NCI-H2081 (cell line): ENCODE measurements at regions not wholly inside any gene's neighbourhood (a gene's known extent, or its start where the extent isn't known, plus 50 kb on each side); places are given as distances from the start of the nearest gene placed in this dataset.

Source experiments
- DNase-seq, 2 experiments: peaks; one replicate each; lab custom pipeline; 2025; lab: John Stamatoyannopoulos, UW

DNA sequence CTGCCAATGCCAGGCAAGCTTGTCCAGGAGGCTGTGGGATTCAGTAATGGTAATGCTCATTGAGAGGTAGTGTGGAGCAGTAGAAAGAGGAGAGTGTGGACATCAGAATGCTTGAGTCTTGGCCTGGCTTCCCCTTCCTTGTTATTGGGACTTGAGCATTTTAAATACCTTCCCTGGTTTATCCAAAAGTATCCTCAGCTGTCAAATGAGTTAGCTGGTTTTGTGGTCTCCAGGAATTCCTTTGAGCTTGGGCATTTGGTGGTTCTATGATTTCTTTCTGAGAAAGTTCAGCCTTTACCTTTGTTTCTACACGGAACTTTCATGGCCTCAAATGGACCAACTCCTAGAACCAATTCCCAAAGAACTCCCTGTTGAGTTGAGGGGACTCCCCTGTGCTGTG is 264.3 kb downstream of the PTEN start:
- no peak for DNase-seq

DNA sequence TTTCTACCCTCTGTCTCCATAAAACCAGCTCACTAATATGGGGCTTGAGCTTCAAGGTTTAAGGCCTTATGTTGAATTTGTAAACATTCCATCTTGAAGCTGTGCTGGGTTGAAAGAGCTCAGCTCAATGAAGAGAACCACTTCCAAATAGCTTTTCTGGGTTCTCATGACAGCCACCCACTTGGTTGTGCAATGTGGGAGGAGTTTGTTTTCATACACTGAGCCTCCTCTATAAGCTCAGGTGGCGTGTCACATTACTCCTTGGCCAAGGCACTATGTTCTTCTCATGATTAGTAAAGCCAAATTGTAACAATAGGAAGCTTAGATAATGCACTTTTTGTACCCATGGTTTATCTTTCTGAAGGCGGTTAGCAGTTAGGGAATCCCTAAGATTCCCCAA is 265.6 kb downstream of the PTEN start:
- DNase-seq, result no peak

DNA sequence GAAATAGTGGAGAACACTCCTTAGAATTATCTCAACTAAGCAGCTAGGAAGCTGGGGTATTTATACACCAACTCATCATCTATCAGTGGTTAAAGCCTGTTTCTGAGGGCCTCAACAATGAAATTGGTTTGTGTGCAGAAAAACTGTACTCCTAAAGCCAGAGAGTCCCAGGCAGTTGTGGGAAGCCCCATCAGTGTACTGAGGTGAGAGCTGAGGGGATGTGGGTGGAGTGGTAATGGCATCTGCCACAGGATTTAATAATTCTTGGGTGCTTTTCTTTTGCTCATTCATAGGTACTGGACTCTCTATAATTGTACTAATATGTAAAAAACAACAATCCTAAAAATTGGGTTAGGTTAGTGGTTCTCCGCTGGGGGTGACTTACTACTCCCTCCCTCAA is 267.5 kb downstream of the PTEN start:
- no peak for DNase-seq

DNA sequence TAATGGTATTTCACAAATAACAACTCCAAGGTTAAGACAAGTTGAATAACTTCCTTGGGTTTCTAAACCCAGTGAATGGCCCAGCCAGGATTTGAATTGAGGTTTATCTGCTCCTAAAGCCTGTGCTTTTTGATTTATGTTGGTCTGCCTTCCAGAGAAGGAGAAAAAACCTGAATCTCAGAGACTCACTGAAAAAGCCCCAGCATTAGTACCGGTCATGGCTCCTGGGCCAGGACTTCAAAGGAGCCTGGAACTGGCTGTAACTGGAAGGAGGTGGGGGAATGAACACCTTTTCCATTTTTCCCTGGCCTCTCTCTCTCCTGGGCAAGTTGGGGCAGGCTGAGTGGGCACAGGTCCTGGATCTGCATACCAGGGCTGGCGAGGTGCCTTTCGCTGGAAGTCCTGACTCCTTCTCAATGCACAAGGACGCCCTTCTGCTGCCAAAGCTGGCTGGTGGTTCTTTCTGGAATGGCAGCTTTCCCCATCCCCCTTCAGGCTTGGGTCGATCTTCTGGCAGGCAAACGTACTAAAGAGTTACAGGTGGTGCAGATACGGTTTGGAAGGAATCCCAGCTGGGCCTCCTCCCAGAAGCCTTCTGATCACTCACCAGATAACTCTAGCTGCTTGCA is 268.2 kb downstream of the PTEN start:
- DNase-seq, result no peak

DNA sequence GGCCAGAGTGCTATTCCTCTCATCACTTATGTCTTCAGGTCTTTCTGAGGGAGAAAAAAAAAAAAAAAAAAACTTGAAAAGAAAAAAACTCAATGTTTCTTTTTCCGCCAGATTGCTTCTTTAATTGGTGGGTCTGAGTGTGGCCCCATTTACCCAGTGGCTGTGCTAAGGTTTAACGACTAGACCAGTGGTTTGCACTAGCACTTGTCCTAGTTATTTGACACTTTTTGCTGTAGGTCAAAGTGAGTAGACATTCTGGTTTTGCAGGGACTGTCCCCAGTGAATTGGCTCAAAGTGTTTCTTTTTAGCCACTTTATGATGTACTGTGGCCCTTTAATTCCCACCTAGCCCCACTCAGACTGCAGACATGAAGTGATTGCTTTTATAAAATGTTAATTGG is 273.3 kb downstream of the PTEN start:
- no peak for DNase-seq

DNA sequence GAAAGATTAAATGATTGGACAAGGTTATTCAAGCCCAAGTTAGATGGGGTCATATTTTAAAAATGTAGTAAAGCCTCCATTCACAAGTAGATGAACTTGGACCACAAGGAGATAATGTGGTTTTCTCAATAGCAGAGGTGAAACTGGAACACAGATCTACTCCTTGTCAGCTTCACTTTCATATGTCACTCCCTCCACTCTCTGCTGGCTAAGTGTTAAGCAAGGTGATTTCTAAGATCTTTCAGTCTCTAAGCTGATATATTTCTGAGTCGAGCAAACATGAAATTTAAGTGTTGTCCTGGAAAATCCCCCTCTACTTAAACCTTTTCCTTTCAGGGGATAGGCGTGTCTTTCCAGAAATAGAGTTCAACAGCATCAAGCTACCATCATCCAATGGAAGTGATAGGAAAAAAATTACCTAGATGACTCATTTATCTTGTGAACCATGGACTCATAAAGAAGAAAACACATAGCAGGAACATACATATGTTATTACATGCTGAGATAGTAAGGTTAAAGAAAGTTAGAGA is 275.0 kb downstream of the PTEN start:
- no peak for DNase-seq

DNA sequence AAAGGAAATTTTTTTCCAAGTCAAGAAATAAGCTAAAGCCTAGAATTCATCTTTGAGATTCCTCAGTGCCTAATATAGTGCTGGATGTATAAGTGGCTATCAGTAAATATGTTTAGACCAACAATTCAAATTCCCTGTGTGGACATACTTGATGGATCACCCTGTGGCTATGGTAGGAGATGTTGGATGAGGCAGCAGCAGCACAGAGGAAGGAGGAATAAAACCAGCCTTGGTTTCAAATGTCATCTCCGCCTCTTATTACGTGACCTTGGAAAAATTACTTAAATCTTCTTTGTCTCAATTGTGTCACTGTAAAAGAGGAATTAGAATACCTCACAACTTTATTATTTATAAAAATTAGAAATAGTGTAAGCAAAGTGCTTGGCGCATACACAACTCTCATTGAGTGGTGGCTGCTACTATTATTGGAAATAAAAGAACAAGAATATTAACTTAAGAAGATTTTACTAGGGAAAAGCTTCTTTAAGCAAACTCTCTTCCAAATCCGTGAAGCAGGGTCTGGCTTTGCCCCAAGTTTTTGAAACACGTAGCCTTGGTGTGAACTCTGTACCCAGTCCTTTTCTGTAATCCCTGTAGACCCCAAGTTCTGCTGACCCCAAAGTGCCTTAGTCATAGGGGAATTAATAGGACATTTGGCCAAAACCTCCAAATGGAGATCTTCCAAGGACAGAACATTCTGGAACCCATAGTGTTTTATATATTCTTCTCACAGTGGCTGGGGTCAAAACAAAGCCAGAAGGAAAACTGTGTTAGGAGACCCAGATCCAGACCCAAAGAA is 283.8 kb downstream of the PTEN start:
- DNase-seq, result no peak

DNA sequence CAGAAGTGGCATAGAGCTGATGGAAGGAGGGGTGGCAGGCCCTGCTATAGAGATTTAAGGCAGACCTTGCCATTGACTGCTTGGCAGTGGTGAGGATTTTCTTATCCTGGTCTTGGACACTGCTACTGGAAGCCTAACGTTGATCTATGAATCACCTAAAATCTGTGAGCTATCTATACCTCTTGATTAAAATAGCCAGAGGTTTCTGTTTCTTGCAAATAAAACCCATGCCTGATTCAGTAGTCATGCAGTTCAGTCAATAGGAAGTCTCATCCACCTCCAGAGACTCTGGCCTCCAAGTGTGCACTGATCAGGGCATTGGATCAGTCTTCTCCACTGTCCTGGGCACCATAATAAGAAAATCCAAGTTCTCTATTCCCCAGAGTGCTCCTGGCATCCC is 286.5 kb downstream of the PTEN start:
- no peak for DNase-seq

DNA sequence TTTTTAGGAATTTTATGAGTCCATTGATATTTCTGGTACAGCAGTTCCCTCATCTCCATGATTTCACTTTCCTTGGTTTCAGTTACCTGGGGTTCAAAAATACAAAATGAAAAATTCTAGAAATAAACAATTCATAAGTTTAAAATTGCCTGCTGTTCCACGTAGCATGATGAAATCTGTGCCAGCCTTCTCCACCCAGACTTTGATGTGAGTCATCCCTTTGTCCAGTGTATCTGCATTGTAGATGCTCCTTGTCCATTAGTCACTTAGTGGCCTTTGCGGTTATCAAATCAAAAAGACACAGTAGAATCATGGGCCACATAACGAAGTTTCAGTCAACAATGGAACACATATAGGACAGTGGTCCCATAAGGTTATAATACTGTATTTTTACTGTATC is 286.9 kb downstream of the PTEN start:
- no peak for DNase-seq

DNA sequence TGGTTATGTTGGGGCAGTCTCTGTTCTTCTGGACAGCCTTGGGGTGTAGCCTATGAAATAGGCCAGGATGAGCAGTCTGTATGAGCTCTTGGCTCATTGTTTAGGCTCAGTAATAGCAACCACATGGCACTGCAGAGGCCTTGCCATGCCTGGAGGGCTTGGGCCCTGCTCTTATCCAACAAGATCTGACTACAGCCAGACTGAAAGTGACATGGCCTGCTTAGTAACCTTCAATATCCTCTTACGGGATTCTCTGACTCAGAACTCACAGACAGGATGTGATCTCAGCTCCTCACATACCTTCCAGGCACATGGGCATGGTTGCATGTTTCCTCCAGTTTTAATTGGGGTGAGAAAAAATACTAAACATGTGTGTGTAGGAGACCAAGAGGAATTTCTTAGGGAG is 289.3 kb downstream of the PTEN start:
- DNase-seq, result no peak

DNA sequence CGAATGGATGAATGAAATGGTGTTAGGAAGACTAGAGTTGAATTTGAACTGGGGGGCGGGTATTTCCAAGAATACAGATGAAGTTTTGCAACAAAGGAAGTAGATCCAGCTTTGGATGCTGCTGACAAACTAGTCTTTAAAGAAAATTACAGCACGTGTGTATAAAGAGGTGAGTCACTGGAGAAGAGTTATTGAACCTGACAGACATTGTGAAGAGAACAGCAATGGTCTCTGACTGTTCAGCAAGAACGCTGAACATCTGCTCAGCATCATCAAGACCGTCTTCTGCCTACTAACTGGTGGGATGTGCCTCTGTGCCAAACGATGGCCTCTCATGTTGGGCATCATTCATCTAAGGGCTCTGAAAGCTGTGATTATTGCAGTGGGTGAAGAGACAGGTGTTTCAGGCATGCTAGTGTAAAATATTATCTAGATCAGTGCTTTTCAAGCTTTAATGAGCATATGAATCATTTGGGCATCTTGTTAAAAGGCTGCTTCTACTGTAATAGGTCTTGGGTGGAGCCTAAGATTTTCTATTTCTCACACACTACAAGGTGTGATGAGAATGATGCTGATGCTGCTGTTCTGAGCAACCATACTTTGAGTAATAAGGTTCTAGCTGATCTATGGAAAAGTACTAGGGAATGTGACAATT is 291.3 kb downstream of the PTEN start:
- DNase-seq, result peak in 1 of 2 experiments; percentile 2

DNA sequence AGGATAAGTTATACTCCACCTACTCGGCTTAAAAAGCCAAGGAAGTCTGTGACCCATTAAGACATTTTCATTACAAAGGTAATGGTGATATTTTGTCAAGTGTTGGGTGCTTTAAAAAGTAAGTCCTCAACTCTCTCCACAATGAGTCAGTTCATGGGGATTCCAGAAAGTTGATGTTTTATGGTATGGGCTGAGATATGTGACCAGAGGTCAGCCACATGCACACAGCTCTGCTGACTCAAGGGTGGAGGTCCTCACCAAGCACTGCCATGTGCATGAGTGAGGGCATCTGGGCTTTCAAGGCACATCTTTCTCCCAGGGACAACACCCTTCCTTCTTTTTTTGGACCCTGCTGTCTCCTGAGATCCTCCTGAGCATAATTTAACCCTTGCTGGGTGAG is 292.9 kb downstream of the PTEN start:
- no peak for DNase-seq

DNA sequence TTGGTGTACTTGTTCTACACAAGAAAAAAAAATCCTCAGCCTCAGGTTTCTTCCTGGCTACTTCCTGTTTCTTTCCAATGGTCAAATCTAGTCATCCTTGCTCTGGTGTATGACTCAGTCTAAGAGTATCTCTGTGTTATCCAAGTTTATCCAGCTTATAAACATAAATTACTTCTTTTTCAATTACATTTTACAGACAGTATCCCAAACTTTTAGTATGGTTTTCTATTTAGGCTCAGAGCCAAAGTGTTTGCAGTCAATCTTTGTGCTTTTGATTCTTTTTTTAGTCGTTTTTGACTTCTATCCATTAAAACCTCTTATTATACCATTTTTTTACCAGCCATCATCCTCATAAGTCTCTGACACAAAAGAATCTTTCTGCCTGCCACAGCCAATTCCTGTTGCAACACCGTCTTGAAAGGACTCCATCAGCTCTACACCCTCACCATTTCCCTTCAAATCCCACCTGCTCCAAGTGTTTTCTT is 294.6 kb downstream of the PTEN start:
- DNase-seq, result no peak

DNA sequence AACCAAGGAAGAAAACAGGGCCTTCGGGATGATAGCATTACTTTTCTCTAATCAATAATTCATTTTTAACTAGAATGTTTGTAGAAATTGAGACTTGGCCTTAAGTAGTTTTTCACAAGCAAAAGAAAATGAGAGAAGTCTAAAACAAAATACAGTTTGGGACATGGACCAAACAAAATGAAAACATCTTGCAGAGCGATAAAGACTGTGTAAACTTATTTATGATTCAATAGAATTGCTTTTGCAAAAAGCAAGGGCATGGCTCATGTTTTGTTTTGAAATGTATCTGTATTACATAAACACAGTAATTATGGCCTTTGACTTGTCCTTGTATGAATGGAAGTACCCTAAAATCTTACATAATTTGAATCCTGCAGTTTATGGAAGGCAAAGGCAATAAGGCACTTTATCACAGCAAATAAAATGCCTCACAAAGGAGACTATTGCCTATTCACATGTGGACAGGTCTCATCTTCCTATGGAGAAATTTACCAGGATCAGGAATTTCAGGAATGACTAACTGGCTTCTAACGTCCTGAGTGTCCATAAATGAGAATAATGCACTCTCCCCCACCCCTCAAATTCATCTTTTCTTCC is 295.2 kb downstream of the PTEN start:
- no peak for DNase-seq

DNA sequence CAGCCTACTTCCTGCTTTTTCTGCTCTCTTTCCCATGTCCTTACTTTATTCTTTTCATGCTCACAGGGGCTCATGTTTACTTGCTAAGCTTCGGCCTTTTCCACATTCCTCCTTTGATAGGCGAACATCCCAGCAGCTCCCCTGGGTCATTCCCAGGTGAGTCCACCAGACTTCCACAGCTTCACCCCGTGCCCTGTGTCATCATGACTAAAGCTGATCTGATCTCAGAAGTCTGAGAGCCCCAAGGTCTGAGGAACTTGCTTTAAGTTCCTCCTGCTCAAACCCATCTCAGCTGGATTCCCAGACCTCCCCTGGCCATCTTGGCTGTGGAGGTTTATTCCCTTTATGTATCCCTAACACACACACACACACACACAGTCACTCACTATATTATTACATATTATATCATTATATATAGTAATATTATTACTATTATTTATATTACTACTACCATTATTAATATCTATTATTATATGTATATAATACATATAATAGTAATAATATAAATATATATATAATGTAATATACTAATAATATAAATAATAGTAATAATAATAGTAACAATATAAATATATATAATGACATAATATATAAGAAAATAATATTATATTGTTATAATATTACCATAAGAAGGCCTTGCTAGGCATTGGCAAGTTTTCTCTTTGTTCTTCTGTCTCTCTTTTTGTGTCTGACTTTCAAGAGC is 295.9 kb downstream of the PTEN start:
- DNase-seq, result no peak

DNA sequence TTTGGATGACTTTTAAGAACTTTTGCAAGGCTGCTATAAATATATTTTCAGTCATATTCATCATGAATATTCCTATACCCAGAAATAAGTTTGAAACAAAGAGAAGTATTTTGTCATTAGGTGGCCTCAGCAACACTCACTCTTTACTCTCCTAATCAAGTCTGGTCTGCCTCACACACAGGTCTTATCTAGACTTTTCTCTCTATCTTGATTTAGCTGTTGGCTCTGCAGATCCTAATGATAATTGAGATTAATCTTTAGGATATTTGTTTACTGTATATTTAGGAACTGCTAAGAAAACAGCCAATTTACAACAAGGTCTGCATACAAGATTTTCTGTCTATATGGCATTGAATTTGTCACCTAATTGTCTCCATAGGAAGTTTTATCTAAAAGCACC is 297.6 kb downstream of the PTEN start:
- no peak for DNase-seq

DNA sequence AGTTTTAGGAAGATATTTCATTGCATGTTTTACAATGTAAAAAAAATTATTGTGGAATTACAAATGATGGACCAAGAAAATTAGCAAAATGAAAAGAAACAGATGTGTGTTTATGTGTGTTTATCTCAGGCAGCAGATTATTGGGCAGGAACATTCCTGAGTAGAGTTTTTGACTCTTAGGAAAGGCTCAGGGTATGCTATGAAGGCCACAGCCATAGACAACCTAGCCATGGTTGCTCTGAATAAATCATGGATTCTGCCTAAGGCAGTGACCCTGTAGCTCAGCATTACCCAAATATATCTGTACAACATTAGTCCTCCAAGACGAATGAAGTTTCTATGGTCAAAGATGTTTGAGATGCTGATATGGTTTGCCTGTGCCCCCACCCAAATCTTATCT is 298.3 kb downstream of the PTEN start:
- DNase-seq, result no peak

DNA sequence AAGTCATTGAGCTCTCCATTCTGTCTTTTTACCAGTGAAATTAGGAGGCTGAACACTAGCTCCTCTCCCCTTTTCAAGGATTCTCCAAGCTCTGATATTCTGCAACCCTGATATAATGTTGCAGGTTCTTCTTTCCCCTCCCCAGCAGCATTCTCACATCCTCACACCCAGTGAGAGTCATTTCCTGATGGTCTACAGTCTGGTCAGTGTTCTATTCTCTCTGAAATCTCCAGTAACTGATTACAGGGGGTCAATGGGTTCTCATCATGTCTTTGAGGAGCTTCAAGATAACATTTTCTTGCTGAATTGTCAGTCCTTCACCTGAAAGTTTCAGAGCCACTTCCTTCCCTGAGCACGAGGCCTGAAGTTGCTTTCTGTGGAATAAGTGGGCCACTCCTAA is 299.4 kb downstream of the PTEN start:
- DNase-seq, result no peak

DNA sequence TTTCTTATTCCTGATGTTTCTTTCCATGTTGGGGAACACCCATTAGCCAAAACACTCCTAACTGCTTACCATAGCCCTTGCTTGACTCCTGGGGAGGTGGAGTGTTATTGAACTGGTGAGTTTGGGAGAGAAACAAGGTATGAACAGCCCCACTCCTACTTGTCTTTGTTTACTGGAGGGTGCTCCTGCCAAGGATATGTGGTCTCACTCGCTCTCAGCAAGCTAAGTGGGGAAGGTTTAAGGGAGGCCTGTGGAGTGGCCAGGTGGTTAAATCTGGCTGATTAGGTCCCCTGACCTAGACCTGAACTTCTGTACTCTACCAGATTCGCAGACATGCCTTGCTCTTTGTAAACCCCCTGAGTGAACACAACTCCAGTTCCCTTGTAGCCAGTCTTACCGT is 300.1 kb downstream of the PTEN start:
- no peak for DNase-seq

DNA sequence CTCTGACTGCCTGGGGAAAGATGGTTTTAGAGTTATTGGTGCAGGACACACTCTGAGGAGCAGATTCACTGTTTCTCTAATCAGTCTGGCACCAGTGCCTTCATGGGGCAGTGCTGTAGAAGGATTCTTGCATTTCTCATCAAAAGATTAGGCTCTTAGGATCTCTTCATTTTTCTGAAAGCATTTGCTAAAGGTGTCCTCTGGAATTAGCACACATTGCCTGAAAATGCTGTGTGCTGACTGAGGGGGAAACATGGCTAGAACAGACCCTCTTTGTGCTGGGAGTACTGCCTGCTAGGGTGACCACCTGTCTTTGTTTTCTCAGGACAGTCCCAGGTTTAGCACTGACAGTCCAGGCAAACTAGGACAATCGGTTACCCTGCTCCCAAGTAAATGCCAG is 301.0 kb downstream of the PTEN start:
- DNase-seq, result no peak

DNA sequence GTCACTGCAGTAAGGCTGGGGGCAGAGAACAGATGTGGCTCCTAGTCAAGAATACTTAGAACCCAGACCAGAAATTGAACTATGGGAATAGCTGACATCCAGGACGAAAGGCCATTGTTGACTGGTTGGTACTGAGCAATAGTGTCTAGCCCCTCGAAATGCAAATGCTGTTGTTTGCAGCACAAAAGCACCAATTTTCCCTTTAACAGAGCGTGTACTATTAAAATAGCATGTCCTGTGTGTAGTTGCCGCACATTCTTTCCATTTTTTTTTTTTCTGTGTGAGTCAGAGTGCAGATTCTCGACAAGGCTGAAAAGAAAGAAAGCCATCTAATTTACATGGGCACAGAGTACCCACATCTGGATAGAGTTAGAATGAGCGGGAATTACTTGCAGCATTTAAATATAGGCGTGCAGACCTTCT is 302.4 kb downstream of the PTEN start:
- DNase-seq, result no peak
